ENCODE measurements at regions not wholly inside any gene's neighbourhood (a gene's known extent, or its start where the extent isn't known, plus 50 kb on each side); places are given as distances from the start of the nearest gene placed in this dataset.

DNA sequence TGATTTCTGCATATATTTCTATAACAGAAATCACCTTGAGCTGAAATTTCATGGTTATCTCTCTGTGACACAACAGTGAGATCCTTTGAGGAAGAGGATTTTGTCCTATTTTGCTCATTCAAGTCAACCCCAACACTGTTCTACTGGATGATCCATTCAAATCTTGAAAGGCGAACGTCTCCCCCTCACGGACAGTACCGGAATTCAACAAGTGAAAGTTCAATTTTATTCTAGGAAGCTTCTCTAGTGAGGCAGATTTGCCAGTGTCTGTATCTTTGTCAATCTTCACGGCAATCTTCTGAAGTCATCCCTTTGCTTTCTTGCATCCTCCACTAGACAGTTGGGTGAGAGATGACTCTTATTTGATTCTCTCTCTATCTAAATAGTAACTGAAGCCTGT, 91.7 kb upstream of the PDE7B start:
- H2AFZ ChIP-seq (ENCODE audit: low read length) = no peak overlapping the region
- H3K4ac ChIP-seq (replicated peaks; ENCODE audit: insufficient read length, low read depth, low read length) = no peak overlapping the region
- H3K36me3 ChIP-seq (ENCODE audit: control insufficient read depth in 2 of 4, insufficient read depth in 4 of 4, low read length in 3 of 4) = no peaks in the 10 kb centered on the region
- no peak overlapping the region for H3K56ac ChIP-seq (replicated peaks; ENCODE audit: insufficient read length, low read depth, low read length)
- CTCF ChIA-PET (ENCODE audit: partially characterized antibody) = interaction anchor here (0.5 to 1.9 kb wide), 15 partner anchors 15 to 917 kb away, joined by 3 to 7 read pairs (median 3); no protein-coding TSS in a partner anchor
- H3K23me2 ChIP-seq (ENCODE audit: low read depth, low read length) = no peaks in the 10 kb centered on the region
- H2BK20ac ChIP-seq (ENCODE audit: low read length) = no peak overlapping the region
- FAIRE-seq (peak; percentile 57), DNase-seq (ENCODE audit: low read depth in 1 of 2, low spot score in 2 of 2) (peak in 1 of 2 experiments; percentile 2)
- no peak overlapping the region for H4K5ac ChIP-seq (ENCODE audit: insufficient read length, low read depth, low read length)
- POLR2A ChIA-PET (ENCODE audit: partially characterized antibody) = no interaction called here
- no peak overlapping the region for H3K27ac ChIP-seq (ENCODE audit: low read depth, low read length)
- no peak overlapping the region for H3K4me3 ChIP-seq (ENCODE audit: extremely low read depth in 1 of 4, insufficient read depth in 2 of 4, low read depth in 3 of 4, low read length in 4 of 4)
- no peak overlapping the region for H3K14ac ChIP-seq (ENCODE audit: insufficient read length)
- H2AK5ac ChIP-seq (ENCODE audit: low read depth, low read length) = no peak overlapping the region
- no peak overlapping the region for H2BK15ac ChIP-seq (ENCODE audit: low read length)
- H2BK12ac ChIP-seq (ENCODE audit: low read depth, low read length) = no peak overlapping the region
- WGBS, 2 experiments (ENCODE audit: extremely low coverage in 1 of 2, insufficient coverage in 1 of 2, insufficient read length in 1 of 2, insufficient replicate concordance in 2 of 2, low coverage in 1 of 2, low lambda C conversion rate in 2 of 2, missing lambda C conversion rate in 1 of 2) = 53% methylated on average over 5 of the region's 5 CpGs; no CpG with 5 or more reads in 1 of the 2 experiments
- no peak overlapping the region for H3K9ac ChIP-seq (replicated peaks in 1 of 4; ENCODE audit: extremely low read depth in 1 of 4, low read depth in 3 of 4, low read length in 3 of 4)
- H2BK120ac ChIP-seq (replicated peaks; ENCODE audit: low read depth, low read length) = no peak overlapping the region
- H3K79me1 ChIP-seq (ENCODE audit: low read depth, low read length) = no peaks in the 10 kb centered on the region
- no peaks in the 10 kb centered on the region for H3K4me1 ChIP-seq (replicated peaks in 1 of 4; ENCODE audit: control insufficient read depth in 3 of 4, insufficient read depth in 4 of 4, low read length in 3 of 4)
- H3K4me2 ChIP-seq (ENCODE audit: insufficient read depth in 1 of 2, low read depth in 2 of 2, low read length in 2 of 2) = no peak overlapping the region
- H2BK5ac ChIP-seq (ENCODE audit: low read depth, low read length) = no peak overlapping the region
- no peaks in the 10 kb centered on the region for H3K79me2 ChIP-seq (ENCODE audit: control insufficient read depth in 1 of 2, insufficient read depth in 2 of 2, low read length in 2 of 2)
- H3K18ac ChIP-seq (ENCODE audit: extremely low read depth, low read length) = no peak overlapping the region
- no peak overlapping the region for H4K8ac ChIP-seq (ENCODE audit: extremely low read depth, insufficient read depth, low read length)
- no peak overlapping the region for H3K23ac ChIP-seq (ENCODE audit: insufficient read length)
- H4K20me1 ChIP-seq (replicated peaks in 1 of 2; ENCODE audit: control insufficient read depth in 1 of 2, insufficient read depth in 2 of 2, low read length in 2 of 2) = no peaks in the 10 kb centered on the region
- no peak for TF ChIP-seq RBBP5 (IDR thresholded peaks at IDR 0.05; ENCODE audit: borderline replicate concordance, low read depth, low read length)
- TF ChIP-seq, protein P1, sequence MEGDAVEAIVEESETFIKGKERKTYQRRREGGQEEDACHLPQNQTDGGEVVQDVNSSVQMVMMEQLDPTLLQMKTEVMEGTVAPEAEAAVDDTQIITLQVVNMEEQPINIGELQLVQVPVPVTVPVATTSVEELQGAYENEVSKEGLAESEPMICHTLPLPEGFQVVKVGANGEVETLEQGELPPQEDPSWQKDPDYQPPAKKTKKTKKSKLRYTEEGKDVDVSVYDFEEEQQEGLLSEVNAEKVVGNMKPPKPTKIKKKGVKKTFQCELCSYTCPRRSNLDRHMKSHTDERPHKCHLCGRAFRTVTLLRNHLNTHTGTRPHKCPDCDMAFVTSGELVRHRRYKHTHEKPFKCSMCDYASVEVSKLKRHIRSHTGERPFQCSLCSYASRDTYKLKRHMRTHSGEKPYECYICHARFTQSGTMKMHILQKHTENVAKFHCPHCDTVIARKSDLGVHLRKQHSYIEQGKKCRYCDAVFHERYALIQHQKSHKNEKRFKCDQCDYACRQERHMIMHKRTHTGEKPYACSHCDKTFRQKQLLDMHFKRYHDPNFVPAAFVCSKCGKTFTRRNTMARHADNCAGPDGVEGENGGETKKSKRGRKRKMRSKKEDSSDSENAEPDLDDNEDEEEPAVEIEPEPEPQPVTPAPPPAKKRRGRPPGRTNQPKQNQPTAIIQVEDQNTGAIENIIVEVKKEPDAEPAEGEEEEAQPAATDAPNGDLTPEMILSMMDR (IDR thresholded peaks at IDR 0.05; ENCODE audit: control extremely low read depth in 1 of 3, insufficient read depth in 1 of 3, low read depth in 1 of 3, low read length in 3 of 3) = peak in 2 of 3 experiments; percentile 32 to 33; a peak in 2 of 4 replicates
- TF ChIP-seq RAD21 (IDR thresholded peaks at IDR 0.05 in 1 of 2, conservative IDR thresholded peaks at IDR 0.05 in 1 of 2; ENCODE audit: low read depth in 2 of 2, low read length in 2 of 2) = peak; percentile 46 to 61; a peak in 3 of 4 replicates
- H3K27me3 ChIP-seq (replicated peaks in 1 of 4; ENCODE audit: control insufficient read depth in 3 of 4, extremely low read depth in 1 of 4, insufficient read depth in 3 of 4, low read length in 3 of 4) = no peaks in the 10 kb centered on the region
- H3K9me3 ChIP-seq (ENCODE audit: insufficient read depth in 2 of 2, low read depth in 1 of 2, low read length in 1 of 2) = 0 out of 4 replicates have a peak, but pooled peaks cover 0 to 4% of the 10 kb centered on the region in 2 experiments
- H4K91ac ChIP-seq (replicated peaks; ENCODE audit: insufficient read length, low read length) = no peak overlapping the region
